GM12878 (cell line): ENCODE measurements at regions not wholly inside any gene's neighbourhood (a gene's known extent, or its start where the extent isn't known, plus 50 kb on each side); places are given as distances from the start of the nearest gene placed in this dataset.

Experiments
- ATAC-seq: fragments of 200-7000 bp; cut with Tn5 transposase; 3 replicates; pipeline ENCODE4 v1.9.1; 2020; ENCODE audit warnings: mild to moderate bottlenecking, moderate library complexity
- BruUV-seq: library from RNA; stranded (reverse); fragments of 400-500 nt; replicated peaks from 2 replicates; lab custom pipeline; 2021; lab: Mats Ljungman, UMichigan
- CTCF ChIA-PET: fragments of 300-600 bp; sonication (Branson Sonifier 250); formaldehyde crosslinking; extraction: SDS; loops from one replicate; lab custom pipeline; 2021; ENCODE audit warnings: inconsistent platforms; lab: Yijun Ruan, JAX
- POLR2A ChIA-PET: fragments of 350-600 bp; formaldehyde crosslinking; extraction: SDS; loops from one replicate; lab custom pipeline; 2021; ENCODE audit warnings: inconsistent platforms; lab: Charles Lee
- RAD21 ChIA-PET: fragments of 300-600 bp; sonication (Branson Sonifier 250); formaldehyde crosslinking; loops from one replicate; lab custom pipeline; 2023; ENCODE audit warnings: antibody characterized with exemption; ENCODE audit not compliant: unreplicated experiment; lab: Charles Lee
- SMC1A ChIA-PET: fragments of 300-600 bp; sonication (Branson Sonifier 250); formaldehyde crosslinking; loops from one replicate; lab custom pipeline; 2023; ENCODE audit not compliant: unreplicated experiment, uncharacterized antibody; lab: Charles Lee
- DNase-seq: peaks from one replicate; pipeline ENCODE4 v3.0.0-alpha.2; 2011; ENCODE audit warnings: low read depth, low spot score
- FAIRE-seq: peaks from 3 replicates; lab custom pipeline; 2011; peaks lifted over from hg19 to GRCh38; lab: Jason Lieb, UNC
- H2AFZ ChIP-seq: 2 replicates; pipeline ENCODE4 v1.6.0; 2011; ENCODE audit warnings: low read depth, low read length, control low read depth; ENCODE audit not compliant: control insufficient read depth
- H3K27ac ChIP-seq: 2 replicates; pipeline ENCODE4 v1.5.1; 2011; ENCODE audit warnings: control low read depth; ENCODE audit not compliant: control insufficient read depth, insufficient read depth
- H3K27me3 ChIP-seq, 2 experiments: replicated peaks in 1 of 2; 2 replicates each; pipeline versions ENCODE4 v1.6.0 to v1.6.1; 2011; ENCODE audit warnings: low read length in 1 of 2; ENCODE audit not compliant: control insufficient read depth in 2 of 2, insufficient read depth in 2 of 2
- H3K36me3 ChIP-seq, 2 experiments: 2 replicates each; pipeline ENCODE4 v1.5.1; 2011; ENCODE audit warnings: low read length in 1 of 2; ENCODE audit not compliant: control insufficient read depth in 2 of 2, insufficient read depth in 2 of 2
- H3K4me1 ChIP-seq: 2 replicates; pipeline ENCODE4 v1.6.1; 2011; ENCODE audit warnings: mild to moderate bottlenecking, low read length, moderate library complexity, mixed read lengths; ENCODE audit not compliant: control insufficient read depth, insufficient read depth
- H3K4me2 ChIP-seq: 2 replicates; pipeline ENCODE4 v1.6.0; 2011; ENCODE audit warnings: control low read depth; ENCODE audit not compliant: control insufficient read depth, insufficient read depth
- H3K4me3 ChIP-seq: fragments of 200-600 bp; sonication (generic); 2 replicates; pipeline ENCODE4 v1.5.1; 2016
- H3K79me2 ChIP-seq: 2 replicates; pipeline ENCODE4 v1.6.0; 2011; ENCODE audit warnings: low read length; ENCODE audit not compliant: control insufficient read depth, insufficient read depth
- H3K9ac ChIP-seq: 2 replicates; pipeline ENCODE4 v1.8.0; 2011; ENCODE audit warnings: low read length, control low read depth, mixed read lengths; ENCODE audit not compliant: control insufficient read depth, insufficient read depth
- H3K9me3 ChIP-seq: replicated peaks from 3 replicates; pipeline ENCODE4 v1.5.1; 2011; ENCODE audit warnings: mild to moderate bottlenecking, low read length; ENCODE audit not compliant: control insufficient read depth, insufficient read depth
- H4K20me1 ChIP-seq: 2 replicates; pipeline ENCODE4 v1.6.0; 2011; ENCODE audit not compliant: control insufficient read depth, insufficient read depth
- CREB1 ChIP-seq: IDR thresholded peaks from 2 replicates; pipeline ENCODE4 v1.6.1; 2012; ENCODE audit warnings: low read depth, mild to moderate bottlenecking, inconsistent platforms
- FOS ChIP-seq: IDR thresholded peaks from 3 replicates; pipeline ENCODE4 v1.6.1; 2011; ENCODE audit warnings: borderline replicate concordance; ENCODE audit not compliant: insufficient read length; ENCODE audit errors: extremely low read depth
- GABPA ChIP-seq: IDR thresholded peaks from 2 replicates; pipeline ENCODE4 v1.6.1; 2014; ENCODE audit warnings: antibody characterized with exemption, low read depth, mild to moderate bottlenecking, inconsistent platforms
- JUNB ChIP-seq: IDR thresholded peaks from 2 replicates; pipeline ENCODE4 v1.6.1; 2016; ENCODE audit warnings: antibody characterized with exemption, mild to moderate bottlenecking
- KLF5 ChIP-seq: fragments of 450-650 bp; IDR thresholded peaks from 2 replicates; pipeline ENCODE4 v1.6.1; 2014; ENCODE audit warnings: mild to moderate bottlenecking; ENCODE audit not compliant: partially characterized antibody
- MTA3 ChIP-seq: IDR thresholded peaks from 2 replicates; pipeline ENCODE4 v1.6.1; 2012; ENCODE audit warnings: low read length, inconsistent platforms, borderline replicate concordance
- MYC ChIP-seq: IDR thresholded peaks from 2 replicates; pipeline ENCODE4 v1.6.1; 2011; ENCODE audit warnings: mild to moderate bottlenecking, low read length, moderate library complexity, inconsistent platforms; ENCODE audit not compliant: insufficient read depth, insufficient replicate concordance, insufficient read length, severe bottlenecking
- NFYB ChIP-seq: IDR thresholded peaks from 2 replicates; pipeline ENCODE4 v1.6.1; 2011; ENCODE audit warnings: low read depth, mild to moderate bottlenecking, low read length, improper control_type of control experiment, moderate library complexity; ENCODE audit not compliant: insufficient read depth
- POLR2AphosphoS5 ChIP-seq: IDR thresholded peaks from 2 replicates; pipeline ENCODE4 v1.6.1; 2011; ENCODE audit warnings: mild to moderate bottlenecking, low read length, inconsistent platforms
- RAD21 ChIP-seq: IDR thresholded peaks from 2 replicates; pipeline ENCODE4 v1.6.1; 2011; ENCODE audit warnings: mild to moderate bottlenecking, low read depth, low read length, moderate library complexity; ENCODE audit not compliant: insufficient read depth
- RBBP5 ChIP-seq: fragments of 200-600 bp; sonication (generic); conservative IDR thresholded peaks from 2 replicates; pipeline ENCODE4 v1.6.1; 2016
- REST ChIP-seq: IDR thresholded peaks from 2 replicates; pipeline ENCODE4 v1.6.1; 2012; ENCODE audit warnings: mild to moderate bottlenecking, low read depth, low read length
- SIN3A ChIP-seq: IDR thresholded peaks from 2 replicates; pipeline ENCODE4 v1.6.1; 2012; ENCODE audit warnings: low read depth, low read length, improper control_type of control experiment
- SMARCA5 ChIP-seq: fragments of 450-650 bp; IDR thresholded peaks from 2 replicates; pipeline ENCODE4 v1.6.1; 2017; ENCODE audit warnings: mild to moderate bottlenecking
- SPI1 ChIP-seq: IDR thresholded peaks from 2 replicates; pipeline ENCODE4 v1.6.1; 2011; ENCODE audit warnings: low read depth, mild to moderate bottlenecking, low read length, moderate library complexity, borderline replicate concordance; ENCODE audit not compliant: insufficient read depth
- SREBF2 ChIP-seq: IDR thresholded peaks from 2 replicates; pipeline ENCODE4 v1.6.1; 2012; ENCODE audit warnings: mild to moderate bottlenecking, low read length
- TCF12 ChIP-seq: IDR thresholded peaks from 2 replicates; pipeline ENCODE4 v1.6.1; 2011; ENCODE audit warnings: low read depth, mild to moderate bottlenecking, low read length
- USF1 ChIP-seq: IDR thresholded peaks from 2 replicates; pipeline ENCODE4 v1.6.1; 2011; ENCODE audit warnings: borderline replicate concordance, low read depth, mild to moderate bottlenecking, moderate library complexity, mixed read lengths, low read length; ENCODE audit not compliant: insufficient read depth; ENCODE audit errors: extremely low read length
- ZBED1 ChIP-seq: IDR thresholded peaks from 2 replicates; pipeline ENCODE4 v1.6.1; 2016; ENCODE audit warnings: borderline replicate concordance
- ZBTB33 ChIP-seq: fragments of 450-650 bp; IDR thresholded peaks from 2 replicates; pipeline ENCODE4 v1.6.1; 2017; ENCODE audit warnings: mild to moderate bottlenecking
- WGBS: methylation state at CpG from one replicate; pipeline ENCODE4 v1.1.6; 2016; ENCODE audit warnings: low lambda C conversion rate; ENCODE audit not compliant: insufficient replicate concordance, insufficient coverage; ENCODE audit errors: missing lambda C conversion rate; 5-methylcytosine and 5-hydroxymethylcytosine counted together
- in situ Hi-C: fragments of 300-500 bp; cut with MboI; formaldehyde crosslinking; loops from 9 replicates; pipeline ENCODE4 v1.14.3; 2018; ENCODE audit warnings: mixed read lengths
- intact Hi-C: fragments of 100-400 bp; cut with micrococcal nuclease; formaldehyde crosslinking; loops from one replicate; pipeline ENCODE4 v1.14.2; 2022; ENCODE audit not compliant: unreplicated experiment

- Histone ChIP-seq H3K9ac (no peak overlapping the region), H2AFZ (no peak overlapping the region), H3K27me3 (no peaks in the 10 kb centered on the region), H3K27ac (no peak overlapping the region), H3K4me2 (no peak overlapping the region), H3K9me3 (no peaks in the 10 kb centered on the region), H3K36me3 (no peaks in the 10 kb centered on the region), H3K4me3 (no peak overlapping the region), H3K4me1 (no peaks in the 10 kb centered on the region), H3K79me2 (no peaks in the 10 kb centered on the region), H4K20me1 (no peaks in the 10 kb centered on the region)
- ChIA-PET SMC1A (no interaction called here), CTCF (no interaction called here), RAD21 (no interaction called here), POLR2A (no interaction called here)
- no peak for TF ChIP-seq JUNB
- TF ChIP-seq RAD21: no peak
- no peak for TF ChIP-seq MTA3
- no peak for TF ChIP-seq POLR2AphosphoS5
- no peak for TF ChIP-seq ZBTB33
- TF ChIP-seq TCF12: no peak
- TF ChIP-seq REST: no peak
- TF ChIP-seq NFYB: no peak
- TF ChIP-seq GABPA: no peak
- no peak for TF ChIP-seq KLF5
- TF ChIP-seq MYC: no peak
- TF ChIP-seq SREBF2: no peak
- TF ChIP-seq SMARCA5: no peak
- TF ChIP-seq CREB1: no peak
- TF ChIP-seq SIN3A: no peak
- TF ChIP-seq SPI1: no peak
- no peak for TF ChIP-seq USF1
- TF ChIP-seq RBBP5: no peak
- no peak for TF ChIP-seq ZBED1
- TF ChIP-seq FOS: no peak
- DNase-seq (no peak), FAIRE-seq (no peak), ATAC-seq (no peak)
- intact Hi-C loops: no loop called here
- in situ Hi-C loops: no loop called here
- 35% methylated on average over 2 of the region's 2 CpGs for WGBS
- BruUV-seq: no TSS peak
These were observed 400.2 kb downstream of the BCL11B start for GRCh38 chr14:98871796-98872195.
